ENCODE measurements at regions not wholly inside any gene's neighbourhood (a gene's known extent, or its start where the extent isn't known, plus 50 kb on each side); places are given as distances from the start of the nearest gene placed in this dataset.

DNA sequence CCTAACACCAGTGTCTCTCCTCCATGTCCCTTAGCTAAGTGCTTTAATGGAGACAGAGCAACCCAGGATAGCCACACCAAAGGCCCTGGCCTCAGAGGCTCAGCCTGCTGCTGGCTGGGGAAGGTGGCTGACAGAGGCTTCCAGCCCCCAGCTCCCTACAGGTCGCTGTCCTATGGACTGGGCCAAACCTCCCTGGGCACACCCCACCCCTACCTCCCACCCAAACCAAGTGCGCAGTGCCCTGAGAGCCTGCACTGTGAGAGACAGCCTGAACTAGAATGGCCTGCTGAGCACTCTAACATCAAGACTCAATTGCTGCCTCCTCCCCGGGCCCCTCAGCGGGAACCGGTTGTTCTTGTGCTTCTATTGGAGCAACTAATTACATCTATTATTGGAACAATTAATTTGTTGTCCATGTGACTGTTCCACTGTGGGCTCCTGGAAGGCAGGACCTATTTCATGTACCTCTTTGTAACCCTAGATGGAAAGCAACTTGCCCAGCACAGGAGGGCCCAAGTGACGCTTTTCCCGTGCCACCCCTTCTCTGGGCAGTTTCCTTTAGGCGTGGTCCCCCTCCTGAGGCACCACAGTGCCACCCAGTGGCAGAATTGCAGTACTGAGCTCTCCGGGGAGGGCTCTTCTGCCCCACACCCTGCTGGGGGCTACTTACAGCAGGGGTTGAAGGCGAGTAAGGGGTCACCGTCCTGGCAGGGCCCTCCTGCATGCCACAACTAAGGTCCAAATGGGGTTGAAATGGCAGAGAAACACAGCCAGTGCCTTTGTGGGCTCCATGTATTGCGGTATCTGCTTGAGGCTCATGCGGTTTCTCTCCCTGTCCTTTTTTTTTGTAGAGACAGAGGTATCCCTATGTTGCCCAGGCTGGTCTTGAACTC is 63.7 kb upstream of the WAPL start:
- no peak for TF ChIP-seq EZH2 (IDR thresholded peaks at IDR 0.05)
- TF ChIP-seq, protein P1, sequence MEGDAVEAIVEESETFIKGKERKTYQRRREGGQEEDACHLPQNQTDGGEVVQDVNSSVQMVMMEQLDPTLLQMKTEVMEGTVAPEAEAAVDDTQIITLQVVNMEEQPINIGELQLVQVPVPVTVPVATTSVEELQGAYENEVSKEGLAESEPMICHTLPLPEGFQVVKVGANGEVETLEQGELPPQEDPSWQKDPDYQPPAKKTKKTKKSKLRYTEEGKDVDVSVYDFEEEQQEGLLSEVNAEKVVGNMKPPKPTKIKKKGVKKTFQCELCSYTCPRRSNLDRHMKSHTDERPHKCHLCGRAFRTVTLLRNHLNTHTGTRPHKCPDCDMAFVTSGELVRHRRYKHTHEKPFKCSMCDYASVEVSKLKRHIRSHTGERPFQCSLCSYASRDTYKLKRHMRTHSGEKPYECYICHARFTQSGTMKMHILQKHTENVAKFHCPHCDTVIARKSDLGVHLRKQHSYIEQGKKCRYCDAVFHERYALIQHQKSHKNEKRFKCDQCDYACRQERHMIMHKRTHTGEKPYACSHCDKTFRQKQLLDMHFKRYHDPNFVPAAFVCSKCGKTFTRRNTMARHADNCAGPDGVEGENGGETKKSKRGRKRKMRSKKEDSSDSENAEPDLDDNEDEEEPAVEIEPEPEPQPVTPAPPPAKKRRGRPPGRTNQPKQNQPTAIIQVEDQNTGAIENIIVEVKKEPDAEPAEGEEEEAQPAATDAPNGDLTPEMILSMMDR (IDR thresholded peaks at IDR 0.05): peak; percentile 99
- no peak for TF ChIP-seq EZH2phosphoT487 (IDR thresholded peaks at IDR 0.05)
